ENCODE measurements at regions not wholly inside any gene's neighbourhood (a gene's known extent, or its start where the extent isn't known, plus 50 kb on each side); places are given as distances from the start of the nearest gene placed in this dataset.

DNA sequence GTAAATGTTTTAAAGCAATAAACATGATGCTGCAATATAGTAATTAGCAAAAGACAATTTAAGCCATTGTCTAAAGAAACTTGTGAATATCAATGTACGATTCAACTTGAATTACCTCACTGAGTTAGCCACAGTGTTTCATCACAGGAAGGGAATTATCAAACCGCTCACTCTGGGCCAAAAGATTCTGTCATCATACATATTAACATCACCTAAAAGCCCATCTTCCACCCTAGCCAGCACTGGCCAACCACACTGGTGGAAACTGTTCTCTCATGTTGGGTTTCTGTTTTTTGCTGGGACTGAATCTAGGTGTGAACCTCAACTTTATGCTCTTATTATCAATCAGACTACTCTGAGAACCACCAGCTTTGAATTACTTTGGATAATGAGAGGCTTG lies 497.7 kb upstream of the THBS1 start:
- TF ChIP-seq, protein P1, sequence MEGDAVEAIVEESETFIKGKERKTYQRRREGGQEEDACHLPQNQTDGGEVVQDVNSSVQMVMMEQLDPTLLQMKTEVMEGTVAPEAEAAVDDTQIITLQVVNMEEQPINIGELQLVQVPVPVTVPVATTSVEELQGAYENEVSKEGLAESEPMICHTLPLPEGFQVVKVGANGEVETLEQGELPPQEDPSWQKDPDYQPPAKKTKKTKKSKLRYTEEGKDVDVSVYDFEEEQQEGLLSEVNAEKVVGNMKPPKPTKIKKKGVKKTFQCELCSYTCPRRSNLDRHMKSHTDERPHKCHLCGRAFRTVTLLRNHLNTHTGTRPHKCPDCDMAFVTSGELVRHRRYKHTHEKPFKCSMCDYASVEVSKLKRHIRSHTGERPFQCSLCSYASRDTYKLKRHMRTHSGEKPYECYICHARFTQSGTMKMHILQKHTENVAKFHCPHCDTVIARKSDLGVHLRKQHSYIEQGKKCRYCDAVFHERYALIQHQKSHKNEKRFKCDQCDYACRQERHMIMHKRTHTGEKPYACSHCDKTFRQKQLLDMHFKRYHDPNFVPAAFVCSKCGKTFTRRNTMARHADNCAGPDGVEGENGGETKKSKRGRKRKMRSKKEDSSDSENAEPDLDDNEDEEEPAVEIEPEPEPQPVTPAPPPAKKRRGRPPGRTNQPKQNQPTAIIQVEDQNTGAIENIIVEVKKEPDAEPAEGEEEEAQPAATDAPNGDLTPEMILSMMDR (IDR thresholded peaks at IDR 0.05), result no peak
- TF ChIP-seq POLR2A (IDR thresholded peaks at IDR 0.05), result no peak
- intact Hi-C loops (cut with DNase I), result no loop called here
- no peak for DNase-seq
- Histone ChIP-seq H3K27ac (no peak overlapping the region), H3K9me3 (no peaks in the 10 kb centered on the region), H3K4me1 (peaks cover 0 to 7% (median 5%) of the 10 kb centered on the region in 3 donors), H3K27me3 (no peaks in the 10 kb centered on the region), H3K4me3 (no peak overlapping the region), H3K36me3 (no peaks in the 10 kb centered on the region)
- 53 to 76% methylated on average over 2 of the region's 2 CpGs for WGBS, 2 donors

DNA sequence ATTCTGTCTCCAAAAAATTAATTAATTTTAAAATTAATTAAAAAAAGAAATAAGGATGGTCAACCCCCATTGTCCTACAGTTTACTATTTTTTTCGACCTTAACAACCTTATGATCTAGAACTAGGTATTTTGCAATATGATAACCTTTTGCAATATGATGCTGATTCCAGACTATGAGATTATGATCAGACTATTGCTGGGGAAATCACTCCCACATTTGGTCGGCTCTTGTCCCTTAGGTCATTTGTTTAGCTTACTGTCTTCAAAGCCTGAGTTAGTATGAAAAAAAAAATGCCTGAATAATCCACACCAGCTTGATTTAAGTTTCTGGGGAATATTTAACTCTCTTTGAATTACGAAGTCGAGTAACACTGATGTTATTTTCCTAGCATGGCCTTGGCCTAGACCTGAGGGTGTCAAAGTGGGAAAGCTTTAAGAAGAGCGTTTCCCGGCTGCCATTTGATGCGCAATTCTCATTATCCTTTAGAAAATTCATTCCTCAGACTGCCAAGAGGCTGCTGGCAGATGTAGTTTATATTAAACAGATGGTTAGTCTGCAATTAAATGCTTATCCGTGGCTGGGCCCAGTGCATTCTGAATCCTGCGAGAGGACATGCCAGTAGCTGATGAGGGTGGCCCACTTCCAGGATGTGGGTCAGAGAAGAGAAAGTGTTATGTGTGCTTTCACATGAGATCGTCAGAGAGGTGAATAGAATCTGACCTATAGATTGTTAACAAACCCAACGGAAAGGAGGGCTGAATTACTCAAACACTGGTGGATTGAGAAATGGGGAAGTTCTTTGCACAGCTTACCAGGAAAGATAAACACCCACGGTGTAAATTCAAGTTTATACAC lies 496.0 kb upstream of the THBS1 start:
- 49 to 64% methylated on average over 12 of the region's 12 CpGs for WGBS, 2 donors
- no peak for DNase-seq
- H3K27ac ChIP-seq, result peak overlapping the region in 3 of 4 donors; percentile 21 to 76 (median 61)

DNA sequence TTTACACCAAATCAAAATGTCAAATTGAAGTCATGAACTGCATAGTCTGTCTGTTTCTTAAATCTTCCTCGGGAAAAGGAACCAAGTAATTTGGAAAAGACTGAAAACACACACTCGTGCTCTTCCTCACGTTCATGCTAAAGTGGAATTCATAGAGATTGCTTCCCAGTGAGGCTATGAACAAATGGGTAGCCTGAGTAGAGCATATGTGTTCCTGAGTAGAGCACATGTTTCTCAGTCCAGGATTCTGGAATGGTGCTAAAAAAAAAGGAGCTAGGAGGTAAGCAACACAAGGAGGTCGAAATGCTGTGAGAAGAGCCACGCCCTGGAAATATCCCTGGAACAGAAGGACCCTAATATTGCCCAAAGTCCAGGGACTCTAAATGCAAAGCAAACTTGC lies 494.2 kb upstream of the THBS1 start:
- no peak overlapping the region for H3K27ac ChIP-seq
- H3K4me3 ChIP-seq, result no peak overlapping the region
- peaks cover 0 to 3% (median 0%) of the 10 kb centered on the region in 3 donors for H3K4me1 ChIP-seq
- DNase-seq, result no peak
- no peak for TF ChIP-seq POLR2A (IDR thresholded peaks at IDR 0.05)
- TF ChIP-seq, protein P1 (IDR thresholded peaks at IDR 0.05), result no peak
- no peaks in the 10 kb centered on the region for H3K27me3 ChIP-seq
- 51 to 91% methylated on average over 5 of the region's 5 CpGs for WGBS, 2 donors
- H3K9me3 ChIP-seq, result no peaks in the 10 kb centered on the region
- intact Hi-C loops (cut with DNase I), result no loop called here
- no peaks in the 10 kb centered on the region for H3K36me3 ChIP-seq

More for the DNA sequence above, 496.0 kb upstream of the THBS1 start:
- no peak for TF ChIP-seq POLR2A (IDR thresholded peaks at IDR 0.05)
- TF ChIP-seq, protein P1 (IDR thresholded peaks at IDR 0.05), result no peak
- intact Hi-C loops (cut with DNase I), result no loop called here
- Histone ChIP-seq H3K4me1 (peaks cover 0 to 3% (median 0%) of the 10 kb centered on the region in 3 donors), H3K4me3 (no peak overlapping the region), H3K27me3 (no peaks in the 10 kb centered on the region), H3K36me3 (no peaks in the 10 kb centered on the region), H3K9me3 (no peaks in the 10 kb centered on the region)

DNA sequence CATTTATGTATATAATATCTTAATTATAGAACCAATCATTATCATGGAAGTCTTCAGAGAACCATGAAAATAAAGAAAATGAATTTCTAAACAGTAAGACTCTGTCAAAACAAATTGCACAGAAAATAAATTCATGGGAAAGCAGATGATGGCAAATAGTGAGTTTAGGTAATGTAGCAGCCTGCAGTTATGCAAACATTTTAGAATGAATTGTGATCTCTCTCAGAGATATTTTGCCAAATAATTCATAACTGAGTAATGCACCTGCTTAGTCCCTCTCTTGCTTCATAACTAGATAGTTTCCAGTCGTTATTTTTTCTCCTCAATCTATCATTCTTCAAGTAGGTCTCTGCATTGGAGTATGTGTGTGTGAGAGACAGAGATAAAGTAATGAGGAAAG lies 492.7 kb upstream of the THBS1 start:
- DNase-seq, result no peak
- 41 to 50% methylated on average over 1 of the region's 1 CpG for WGBS, 2 donors
- H3K9me3 ChIP-seq, result no peaks in the 10 kb centered on the region
- no peak overlapping the region for H3K4me3 ChIP-seq
- no peaks in the 10 kb centered on the region for H3K27me3 ChIP-seq
- no peak for TF ChIP-seq POLR2A (IDR thresholded peaks at IDR 0.05)
- TF ChIP-seq, protein P1 (IDR thresholded peaks at IDR 0.05), result no peak
- H3K36me3 ChIP-seq, result no peaks in the 10 kb centered on the region
- intact Hi-C loops (cut with DNase I), result no loop called here
- H3K27ac ChIP-seq, result no peak overlapping the region
- H3K4me1 ChIP-seq, result peaks cover 0 to 3% (median 0%) of the 10 kb centered on the region in 3 donors

DNA sequence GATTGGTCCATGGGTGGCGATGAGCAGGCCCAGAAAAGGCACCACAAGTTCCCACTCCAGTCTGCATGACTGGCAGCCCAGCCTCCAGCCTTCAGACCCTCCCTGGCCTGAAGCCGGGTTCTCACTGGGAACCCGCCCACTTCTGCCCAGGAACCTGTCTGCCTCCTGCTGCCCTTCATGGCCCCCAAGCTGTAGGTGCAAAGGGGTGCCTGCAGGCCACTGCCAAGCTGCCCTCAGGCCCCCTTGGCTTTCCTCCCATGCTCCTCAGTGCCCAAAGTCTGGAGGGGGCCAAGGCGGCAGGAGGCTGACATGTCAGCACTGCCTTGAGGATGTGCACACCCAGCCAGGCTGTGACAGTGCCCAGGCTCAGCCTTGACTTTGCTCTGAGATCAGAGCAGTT lies 488.5 kb upstream of the THBS1 start:
- Histone ChIP-seq H3K4me1 (peaks cover 0 to 16% (median 0%) of the 10 kb centered on the region in 3 donors), H3K27ac (no peak overlapping the region), H3K4me3 (no peak overlapping the region), H3K9me3 (no peaks in the 10 kb centered on the region), H3K36me3 (no peaks in the 10 kb centered on the region), H3K27me3 (no peaks in the 10 kb centered on the region)
- intact Hi-C loops (cut with DNase I), result no loop called here
- no CpG with 5 or more reads among the region's 4 CpGs for WGBS, 2 donors
- DNase-seq, result no peak
- TF ChIP-seq POLR2A (IDR thresholded peaks at IDR 0.05), result no peak
- TF ChIP-seq, protein P1 (IDR thresholded peaks at IDR 0.05), result no peak

Data from esophagus squamous epithelium (tissue), 5 donors.